ENCODE measurements at regions not wholly inside any gene's neighbourhood (a gene's known extent, or its start where the extent isn't known, plus 50 kb on each side); places are given as distances from the start of the nearest gene placed in this dataset.

DNA sequence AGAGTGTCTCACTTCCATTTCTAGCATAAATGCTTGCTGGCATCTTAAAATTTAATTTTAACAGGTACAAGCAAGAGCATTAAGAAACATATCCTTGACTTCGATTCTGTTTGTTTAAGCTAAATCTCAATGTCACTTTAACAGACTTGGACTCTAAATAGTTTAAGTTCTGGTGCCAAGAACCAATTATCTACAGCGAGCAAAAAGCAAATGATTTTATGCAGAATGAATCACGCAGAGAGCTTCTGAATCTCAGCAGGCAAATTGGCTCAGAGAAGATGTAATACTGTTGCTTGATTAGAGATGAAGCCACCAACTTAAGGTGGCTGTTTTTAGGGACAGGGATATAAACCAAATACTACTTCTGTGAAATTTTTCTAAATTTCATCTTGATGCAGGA is 117.0 kb upstream of the PLD5 start:
- Histone ChIP-seq H3K27ac (no peak overlapping the region), H3K4me3 (no peak overlapping the region), H3K9me3 (no peaks in the 10 kb centered on the region), H3K27me3 (no peaks in the 10 kb centered on the region), H3K4me1 (peaks cover under 1% of the 10 kb centered on the region), H3K36me3 (ENCODE audit: low read depth, missing control alignments) (no peaks in the 10 kb centered on the region)
- intact Hi-C loops (cut with DNase I; ENCODE audit: low total_unique reads): no loop called here
- 43 to 61% methylated on average over 3 of the region's 3 CpGs for WGBS, 2 donors
- no peak for DNase-seq
- TF ChIP-seq, protein P1, sequence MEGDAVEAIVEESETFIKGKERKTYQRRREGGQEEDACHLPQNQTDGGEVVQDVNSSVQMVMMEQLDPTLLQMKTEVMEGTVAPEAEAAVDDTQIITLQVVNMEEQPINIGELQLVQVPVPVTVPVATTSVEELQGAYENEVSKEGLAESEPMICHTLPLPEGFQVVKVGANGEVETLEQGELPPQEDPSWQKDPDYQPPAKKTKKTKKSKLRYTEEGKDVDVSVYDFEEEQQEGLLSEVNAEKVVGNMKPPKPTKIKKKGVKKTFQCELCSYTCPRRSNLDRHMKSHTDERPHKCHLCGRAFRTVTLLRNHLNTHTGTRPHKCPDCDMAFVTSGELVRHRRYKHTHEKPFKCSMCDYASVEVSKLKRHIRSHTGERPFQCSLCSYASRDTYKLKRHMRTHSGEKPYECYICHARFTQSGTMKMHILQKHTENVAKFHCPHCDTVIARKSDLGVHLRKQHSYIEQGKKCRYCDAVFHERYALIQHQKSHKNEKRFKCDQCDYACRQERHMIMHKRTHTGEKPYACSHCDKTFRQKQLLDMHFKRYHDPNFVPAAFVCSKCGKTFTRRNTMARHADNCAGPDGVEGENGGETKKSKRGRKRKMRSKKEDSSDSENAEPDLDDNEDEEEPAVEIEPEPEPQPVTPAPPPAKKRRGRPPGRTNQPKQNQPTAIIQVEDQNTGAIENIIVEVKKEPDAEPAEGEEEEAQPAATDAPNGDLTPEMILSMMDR (IDR thresholded peaks at IDR 0.05): no peak

DNA sequence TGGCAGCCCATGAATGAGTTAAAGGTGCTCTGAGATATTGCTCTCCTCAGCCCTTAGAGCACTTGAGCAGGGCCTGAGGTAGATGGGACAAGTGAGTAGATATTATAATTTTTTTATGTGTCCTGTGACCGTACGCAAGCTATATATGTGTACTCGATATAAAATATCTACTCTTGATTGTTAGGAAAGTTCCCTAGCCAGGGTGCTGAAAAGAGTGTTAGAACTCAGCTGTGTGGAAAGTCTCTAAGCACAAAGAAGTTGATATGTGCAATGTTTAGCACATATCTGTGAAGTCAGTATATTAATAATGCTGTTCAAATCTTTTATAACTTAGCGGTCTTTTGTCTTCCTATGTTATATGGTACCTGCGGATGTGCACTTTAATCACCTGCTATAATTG is 114.6 kb upstream of the PLD5 start:
- no peak overlapping the region for H3K27ac ChIP-seq
- TF ChIP-seq, protein P1 (IDR thresholded peaks at IDR 0.05): no peak
- no peak for TF ChIP-seq POLR2A (IDR thresholded peaks at IDR 0.05)
- intact Hi-C loops (cut with DNase I; ENCODE audit: low total_unique reads): no loop called here
- no peaks in the 10 kb centered on the region for H3K9me3 ChIP-seq
- no peak overlapping the region for H3K4me3 ChIP-seq
- H3K36me3 ChIP-seq (ENCODE audit: low read depth, missing control alignments): no peaks in the 10 kb centered on the region
- H3K4me1 ChIP-seq: peaks cover 4% of the 10 kb centered on the region
- 78 to 81% methylated on average over 5 of the region's 5 CpGs for WGBS, 2 donors
- no peaks in the 10 kb centered on the region for H3K27me3 ChIP-seq
- no peak for DNase-seq

DNA sequence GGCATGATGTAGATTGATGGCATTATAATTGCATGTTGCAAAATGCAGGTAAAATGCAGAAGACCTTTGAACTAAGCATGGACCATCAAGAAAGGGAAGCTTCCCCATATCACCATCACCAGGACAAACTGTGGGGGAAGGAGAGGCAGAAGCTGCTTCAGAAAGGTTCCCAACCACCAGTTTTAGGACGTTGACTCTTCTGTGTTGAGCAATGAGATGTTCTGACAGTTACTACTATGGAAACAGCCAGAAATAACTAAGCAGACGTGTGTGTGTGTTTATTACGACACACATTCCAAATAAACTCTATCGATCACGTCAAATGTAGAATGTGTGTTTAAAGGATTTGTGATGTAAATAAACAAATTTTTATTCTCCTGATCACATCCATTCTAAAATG is 110.2 kb upstream of the PLD5 start:
- H3K9me3 ChIP-seq: no peaks in the 10 kb centered on the region
- TF ChIP-seq, protein P1 (IDR thresholded peaks at IDR 0.05): no peak
- no peak for TF ChIP-seq POLR2A (IDR thresholded peaks at IDR 0.05)
- no peak for DNase-seq
- WGBS, 2 donors: 79 to 89% methylated on average over 5 of the region's 5 CpGs
- H3K4me1 ChIP-seq: peaks cover 4% of the 10 kb centered on the region
- no peak overlapping the region for H3K27ac ChIP-seq
- H3K4me3 ChIP-seq: no peak overlapping the region
- intact Hi-C loops (cut with DNase I; ENCODE audit: low total_unique reads): no loop called here
- H3K27me3 ChIP-seq: no peaks in the 10 kb centered on the region
- no peaks in the 10 kb centered on the region for H3K36me3 ChIP-seq (ENCODE audit: low read depth, missing control alignments)

DNA sequence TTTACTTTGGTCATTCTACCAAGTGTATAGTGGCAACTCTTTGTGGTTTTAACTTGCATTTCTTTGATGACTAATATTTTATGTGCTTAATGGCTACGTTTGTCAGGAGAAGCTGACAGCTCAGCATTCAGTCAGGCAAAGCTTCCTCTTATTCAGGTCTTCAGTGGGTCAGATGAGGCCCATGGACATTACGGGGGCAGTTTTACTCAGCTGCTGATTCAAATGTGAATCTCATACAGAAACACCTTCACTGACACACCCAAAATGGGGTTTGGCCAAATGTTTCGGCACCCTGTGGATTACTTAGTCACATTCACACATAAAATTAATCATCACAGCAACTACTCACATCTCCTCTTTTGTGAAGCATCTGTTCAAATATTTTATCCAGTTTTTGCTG is 104.9 kb upstream of the PLD5 start:
- H3K4me3 ChIP-seq: no peak overlapping the region
- TF ChIP-seq, protein P1 (IDR thresholded peaks at IDR 0.05): no peak
- TF ChIP-seq POLR2A (IDR thresholded peaks at IDR 0.05): no peak
- no peak overlapping the region for H3K27ac ChIP-seq
- no peaks in the 10 kb centered on the region for H3K27me3 ChIP-seq
- H3K4me1 ChIP-seq: no peaks in the 10 kb centered on the region
- no peak for DNase-seq
- no peaks in the 10 kb centered on the region for H3K36me3 ChIP-seq (ENCODE audit: low read depth, missing control alignments)
- 73 to 84% methylated on average over 3 of the region's 3 CpGs for WGBS, 2 donors
- intact Hi-C loops (cut with DNase I; ENCODE audit: low total_unique reads): no loop called here
- H3K9me3 ChIP-seq: no peaks in the 10 kb centered on the region

DNA sequence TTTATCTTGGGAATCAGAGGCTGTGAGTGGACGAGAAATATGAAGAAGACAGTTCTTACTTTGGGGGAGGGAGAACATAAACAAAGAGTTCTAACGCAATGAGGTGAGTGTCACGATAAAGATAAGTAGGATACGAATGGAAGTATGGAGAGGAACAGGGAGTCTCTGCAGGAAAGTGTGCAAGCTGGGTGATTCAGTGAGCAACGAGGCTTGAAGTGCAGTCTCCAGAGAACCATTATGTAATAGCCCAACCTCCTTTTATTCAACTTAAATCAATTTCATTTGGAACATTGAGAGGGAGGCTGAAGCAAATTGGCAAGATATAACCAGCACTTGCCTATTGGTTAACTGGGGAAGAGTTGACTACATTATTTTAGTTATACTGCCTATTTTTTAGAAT is 99.3 kb upstream of the PLD5 start:
- Histone ChIP-seq H3K9me3 (no peaks in the 10 kb centered on the region), H3K27me3 (no peaks in the 10 kb centered on the region), H3K27ac (no peak overlapping the region), H3K36me3 (ENCODE audit: low read depth, missing control alignments) (no peaks in the 10 kb centered on the region), H3K4me3 (no peak overlapping the region), H3K4me1 (no peaks in the 10 kb centered on the region)
- intact Hi-C loops (cut with DNase I; ENCODE audit: low total_unique reads): no loop called here
- 52 to 62% methylated on average over 5 of the region's 5 CpGs for WGBS, 2 donors
- no peak for DNase-seq
- TF ChIP-seq, protein P1 (IDR thresholded peaks at IDR 0.05): no peak
- TF ChIP-seq POLR2A (IDR thresholded peaks at IDR 0.05): no peak

Measured in testis (tissue), 2 donors.